AG04450 (cell line): ENCODE measurements at regions not wholly inside any gene's neighbourhood (a gene's known extent, or its start where the extent isn't known, plus 50 kb on each side); places are given as distances from the start of the nearest gene placed in this dataset.

Source experiments
- CTCF ChIA-PET: fragments of 300-600, 350-600 bp; formaldehyde crosslinking; extraction: SDS; loops from one replicate; lab custom pipeline; 2022; ENCODE audit warnings: antibody characterized with exemption, inconsistent platforms; lab: Charles Lee
- POLR2A ChIA-PET: fragments of 350-600 bp; formaldehyde crosslinking; extraction: SDS; loops from one replicate; lab custom pipeline; 2021; ENCODE audit warnings: antibody characterized with exemption, inconsistent platforms; lab: Yijun Ruan, JAX
- DNase-seq: peaks from one replicate; pipeline ENCODE4 v3.0.0-alpha.2; 2011; ENCODE audit warnings: low read depth, low spot score
- H3K27ac ChIP-seq: one replicate; pipeline ENCODE4 v1.5.1; 2012; ENCODE audit warnings: low read depth, low read length, control low read depth
- H3K27me3 ChIP-seq: one replicate; pipeline ENCODE4 v1.6.0; 2012; ENCODE audit warnings: low read length; ENCODE audit not compliant: control insufficient read depth, insufficient read depth
- H3K4me3 ChIP-seq: 2 replicates; pipeline ENCODE4 v1.5.1; 2011; ENCODE audit warnings: mild to moderate bottlenecking, low read depth, low read length, control low read depth
- H3K9me3 ChIP-seq: 2 replicates; pipeline ENCODE4 v1.5.1; 2012; ENCODE audit warnings: low read length; ENCODE audit not compliant: control insufficient read depth, insufficient read depth
- CTCF ChIP-seq: IDR thresholded peaks from 2 replicates; pipeline ENCODE4 v1.5.1; 2011; ENCODE audit warnings: low read depth, low read length, control low read depth, inconsistent platforms

- POLR2A ChIA-PET, result no interaction called here
Observed at GRCh38 chr1:2906085-2906484, 104.6 kb upstream of the TTC34 start.

GRCh38 chr1:2906620-2907019 is 105.1 kb upstream of the TTC34 start:
- H3K4me3 ChIP-seq, result no peak overlapping the region
- no peak overlapping the region for H3K27ac ChIP-seq
- H3K9me3 ChIP-seq, result peaks cover 100% of the 10 kb centered on the region
- ChIA-PET POLR2A (no interaction called here), CTCF (no interaction called here)
- TF ChIP-seq CTCF, result no peak
- DNase-seq, result no peak
- no peaks in the 10 kb centered on the region for H3K27me3 ChIP-seq

More at GRCh38 chr1:2906085-2906484, 104.6 kb upstream of the TTC34 start:
- Histone ChIP-seq H3K9me3 (peaks cover 100% of the 10 kb centered on the region), H3K27ac (no peak overlapping the region), H3K27me3 (no peaks in the 10 kb centered on the region), H3K4me3 (no peak overlapping the region)
- no peak for TF ChIP-seq CTCF
- DNase-seq, result no peak
- CTCF ChIA-PET, result no interaction called here

- no peak overlapping the region for H3K27ac ChIP-seq
- ChIA-PET CTCF (no interaction called here), POLR2A (no interaction called here)
- peaks cover 100% of the 10 kb centered on the region for H3K9me3 ChIP-seq
- H3K27me3 ChIP-seq, result no peaks in the 10 kb centered on the region
- DNase-seq, result no peak
- H3K4me3 ChIP-seq, result no peak overlapping the region
- no peak for TF ChIP-seq CTCF
Observed at GRCh38 chr1:2907051-2907450, 105.6 kb upstream of the TTC34 start.

DNA sequence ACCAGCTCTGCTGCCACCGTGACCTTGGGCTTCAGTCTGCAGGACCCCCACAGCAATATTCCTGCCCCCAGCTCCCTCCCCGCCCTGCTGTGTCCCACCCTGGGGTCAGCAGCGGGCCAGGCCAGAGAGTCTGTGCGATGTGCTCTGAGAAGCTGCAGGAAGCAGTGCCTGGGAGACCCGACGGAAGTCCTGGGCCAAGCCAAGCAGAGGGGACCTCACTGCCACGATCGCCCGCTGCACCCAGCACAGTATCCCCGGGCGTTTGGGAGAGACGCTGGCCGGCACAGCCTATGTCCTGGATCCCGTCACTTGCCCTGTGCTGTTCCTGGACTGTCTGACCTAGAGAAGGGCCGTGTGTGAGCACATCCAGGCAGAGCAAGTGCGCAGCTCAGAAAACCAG is 106.6 kb upstream of the TTC34 start:
- DNase-seq, result no peak
- no peaks in the 10 kb centered on the region for H3K27me3 ChIP-seq
- ChIA-PET POLR2A (no interaction called here), CTCF (no interaction called here)
- H3K4me3 ChIP-seq, result no peak overlapping the region
- peaks cover 100% of the 10 kb centered on the region for H3K9me3 ChIP-seq
- no peak for TF ChIP-seq CTCF
- no peak overlapping the region for H3K27ac ChIP-seq

- POLR2A ChIA-PET, result no interaction called here
- TF ChIP-seq CTCF, result no peak
- H3K27me3 ChIP-seq, result no peaks in the 10 kb centered on the region
- no peak for DNase-seq
- peaks cover 100% of the 10 kb centered on the region for H3K9me3 ChIP-seq
- H3K4me3 ChIP-seq, result no peak overlapping the region
- H3K27ac ChIP-seq, result no peak overlapping the region
- CTCF ChIA-PET, result no interaction called here
Observed at GRCh38 chr1:2908561-2908960, 107.1 kb upstream of the TTC34 start.
